ENCODE measurements at regions not wholly inside any gene's neighbourhood (a gene's known extent, or its start where the extent isn't known, plus 50 kb on each side); places are given as distances from the start of the nearest gene placed in this dataset.

- H3K4me1 ChIP-seq (ENCODE audit: control insufficient read depth, insufficient read depth, low read length), result no peaks in the 10 kb centered on the region
- H3K27ac ChIP-seq (ENCODE audit: extremely low read depth, low read depth, low read length), result no peak overlapping the region
- H3K4me3 ChIP-seq (ENCODE audit: low read depth, low read length), result no peak overlapping the region
- POLR2A ChIA-PET, result no interaction called here
- peaks cover 4% of the 10 kb centered on the region for H3K9me3 ChIP-seq (ENCODE audit: control insufficient read depth, insufficient read depth, low read depth, low read length)
- no peaks in the 10 kb centered on the region for H3K36me3 ChIP-seq (ENCODE audit: control insufficient read depth in 2 of 2, insufficient read depth in 1 of 2, low read length in 2 of 2)
- CTCF ChIA-PET, result interaction anchor here (0.8 kb wide), 1 partner anchor 19 kb away, joined by 3 read pairs; no protein-coding TSS in a partner anchor
- TF ChIP-seq ZNF416 (tag by site-specific recombination; IDR thresholded peaks at IDR 0.05) (no peak), ZNF350 (tag by site-specific recombination; IDR thresholded peaks at IDR 0.05) (no peak), HOXA7 (CRISPR knock-in tag; IDR thresholded peaks at IDR 0.05; ENCODE audit: borderline replicate concordance) (no peak), ZNF658 (tag by site-specific recombination; IDR thresholded peaks at IDR 0.05) (no peak)
Observed at GRCh38 chr5:1687301-1687970, 112.2 kb downstream of the MRPL36 start.

DNA sequence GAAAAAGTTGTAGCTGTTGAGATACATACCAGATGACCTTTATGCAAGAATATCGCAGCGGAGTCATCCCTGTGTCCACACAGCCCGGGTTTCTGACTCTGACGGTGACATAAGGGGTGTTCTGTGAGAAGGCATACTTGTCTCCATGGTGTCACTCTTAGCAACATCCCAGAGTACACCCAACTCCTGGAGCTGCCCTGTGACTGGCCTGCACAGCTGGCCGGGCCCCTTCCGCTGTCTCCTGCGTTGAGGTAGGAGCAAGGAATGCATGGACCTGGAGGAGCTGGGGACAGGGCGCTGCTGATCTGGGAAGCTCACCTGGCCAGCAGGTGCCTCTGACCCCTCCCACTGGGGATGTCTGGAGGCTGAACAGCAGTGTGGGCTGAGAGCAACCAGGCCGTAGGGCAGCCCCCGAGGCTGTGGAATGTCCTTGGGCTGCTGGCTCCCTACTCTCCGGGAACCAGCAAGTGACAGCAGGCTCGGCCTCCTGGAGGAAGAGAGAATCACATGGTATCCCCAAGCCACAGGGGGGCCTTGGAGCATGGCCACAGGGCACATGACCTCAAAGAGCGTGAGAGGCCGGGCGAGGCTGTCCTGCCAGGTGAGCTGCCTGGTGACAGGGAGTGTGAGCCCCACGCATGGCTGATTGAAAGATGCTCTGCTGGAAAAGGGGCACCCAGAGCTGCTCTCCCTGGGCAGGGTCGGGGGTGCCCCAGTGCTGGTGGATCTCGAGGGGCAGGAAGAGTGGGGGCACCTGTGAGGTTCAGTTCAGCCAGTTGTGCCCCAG lies 113.4 kb downstream of the MRPL36 start:
- peaks cover 4% of the 10 kb centered on the region for H3K9me3 ChIP-seq (ENCODE audit: control insufficient read depth, insufficient read depth, low read depth, low read length)
- no peak for TF ChIP-seq ZNF350 (tag by site-specific recombination; IDR thresholded peaks at IDR 0.05)
- TF ChIP-seq ZBTB17 (tag by site-specific recombination; IDR thresholded peaks at IDR 0.05), result no peak
- TF ChIP-seq ZNF175 (tag by site-specific recombination; IDR thresholded peaks at IDR 0.05), result no peak
- POLR2A ChIA-PET, result no interaction called here
- H3K27ac ChIP-seq (ENCODE audit: extremely low read depth, low read depth, low read length), result no peak overlapping the region
- CTCF ChIA-PET, result no interaction called here
- no peak overlapping the region for H3K4me3 ChIP-seq (ENCODE audit: low read depth, low read length)
- H3K4me1 ChIP-seq (ENCODE audit: control insufficient read depth, insufficient read depth, low read length), result no peaks in the 10 kb centered on the region
- no peaks in the 10 kb centered on the region for H3K36me3 ChIP-seq (ENCODE audit: control insufficient read depth in 2 of 2, insufficient read depth in 1 of 2, low read length in 2 of 2)

DNA sequence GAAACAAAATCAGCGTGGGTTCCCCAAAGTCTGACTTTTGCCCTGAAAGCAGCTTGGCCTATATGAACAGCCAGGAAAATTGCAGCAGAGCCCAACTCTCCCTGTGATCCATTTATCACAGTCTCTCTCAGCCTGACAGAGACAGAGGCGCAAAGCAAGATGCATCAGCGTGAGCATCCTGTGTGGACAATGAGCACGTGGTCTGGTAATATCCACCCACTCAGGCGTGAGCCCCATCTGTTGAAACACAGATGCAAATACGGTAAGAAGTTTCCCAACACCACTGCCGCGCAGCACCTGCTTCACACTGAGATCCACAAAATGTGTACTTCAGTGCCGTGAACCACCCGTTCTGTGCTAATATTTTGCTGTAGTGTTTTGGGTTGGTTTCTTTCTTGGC lies 114.6 kb downstream of the MRPL36 start:
- POLR2A ChIA-PET, result no interaction called here
- TF ChIP-seq HIC1 (tag by site-specific recombination; IDR thresholded peaks at IDR 0.05), result no peak
- TF ChIP-seq ZNF121 (tag by site-specific recombination; IDR thresholded peaks at IDR 0.05), result no peak
- no peak for TF ChIP-seq ZFP37 (tag by site-specific recombination; IDR thresholded peaks at IDR 0.05)
- no peak for TF ChIP-seq KLF8 (tag by site-specific recombination; IDR thresholded peaks at IDR 0.05)
- no peak for TF ChIP-seq TSHZ1 (tag by site-specific recombination; IDR thresholded peaks at IDR 0.05; ENCODE audit: borderline replicate concordance)
- TF ChIP-seq ZNF280C (tag by site-specific recombination; IDR thresholded peaks at IDR 0.05), result no peak
- no peak for TF ChIP-seq ZNF558 (tag by site-specific recombination; IDR thresholded peaks at IDR 0.05)
- TF ChIP-seq ZNF433 (tag by site-specific recombination; IDR thresholded peaks at IDR 0.05; ENCODE audit: low read depth), result no peak
- TF ChIP-seq ZNF837 (tag by site-specific recombination; IDR thresholded peaks at IDR 0.05), result no peak
- TF ChIP-seq ZNF645 (tag by site-specific recombination; IDR thresholded peaks at IDR 0.05), result no peak
- TF ChIP-seq, protein P1, sequence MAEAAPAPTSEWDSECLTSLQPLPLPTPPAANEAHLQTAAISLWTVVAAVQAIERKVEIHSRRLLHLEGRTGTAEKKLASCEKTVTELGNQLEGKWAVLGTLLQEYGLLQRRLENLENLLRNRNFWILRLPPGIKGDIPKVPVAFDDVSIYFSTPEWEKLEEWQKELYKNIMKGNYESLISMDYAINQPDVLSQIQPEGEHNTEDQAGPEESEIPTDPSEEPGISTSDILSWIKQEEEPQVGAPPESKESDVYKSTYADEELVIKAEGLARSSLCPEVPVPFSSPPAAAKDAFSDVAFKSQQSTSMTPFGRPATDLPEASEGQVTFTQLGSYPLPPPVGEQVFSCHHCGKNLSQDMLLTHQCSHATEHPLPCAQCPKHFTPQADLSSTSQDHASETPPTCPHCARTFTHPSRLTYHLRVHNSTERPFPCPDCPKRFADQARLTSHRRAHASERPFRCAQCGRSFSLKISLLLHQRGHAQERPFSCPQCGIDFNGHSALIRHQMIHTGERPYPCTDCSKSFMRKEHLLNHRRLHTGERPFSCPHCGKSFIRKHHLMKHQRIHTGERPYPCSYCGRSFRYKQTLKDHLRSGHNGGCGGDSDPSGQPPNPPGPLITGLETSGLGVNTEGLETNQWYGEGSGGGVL (tag by site-specific recombination; IDR thresholded peaks at IDR 0.05), result no peak
- TF ChIP-seq YY2 (tag by site-specific recombination; IDR thresholded peaks at IDR 0.05), result no peak
- TF ChIP-seq ZNF211 (tag by site-specific recombination; IDR thresholded peaks at IDR 0.05; ENCODE audit: low read depth), result no peak

More for the DNA sequence above, 114.6 kb downstream of the MRPL36 start:
- Histone ChIP-seq H3K4me1 (ENCODE audit: control insufficient read depth, insufficient read depth, low read length) (no peaks in the 10 kb centered on the region), H3K9me3 (ENCODE audit: control insufficient read depth, insufficient read depth, low read depth, low read length) (peaks cover 4% of the 10 kb centered on the region), H3K27ac (ENCODE audit: extremely low read depth, low read depth, low read length) (no peak overlapping the region), H3K4me3 (ENCODE audit: low read depth, low read length) (no peak overlapping the region), H3K36me3 (ENCODE audit: control insufficient read depth in 2 of 2, insufficient read depth in 1 of 2, low read length in 2 of 2) (no peaks in the 10 kb centered on the region)
- CTCF ChIA-PET, result no interaction called here

All from HEK293 (cell line).